HG03135 (cell line): ENCODE measurements at regions not wholly inside any gene's neighbourhood (a gene's known extent, or its start where the extent isn't known, plus 50 kb on each side); places are given as distances from the start of the nearest gene placed in this dataset.
"Not testable (repeated sequence)": the region's sequence is repeated elsewhere in the genome, so short reads cannot be mapped to it uniquely, and the experiment has no call there.

Experiments used
- ATAC-seq: cut with Tn5 transposase; IDR thresholded peaks from one replicate; pipeline ENCODE4 v1.9.1; 2021; ENCODE audit warnings: mild to moderate bottlenecking, moderate library complexity; ENCODE audit not compliant: unreplicated experiment

- ATAC-seq = no peak
These were observed 267.5 kb downstream of the NKX6-1 start for GRCh38 chr4:84231539-84232055.

- no peak for ATAC-seq
These were observed 274.6 kb downstream of the NKX6-1 start for GRCh38 chr4:84224522-84224921.

DNA sequence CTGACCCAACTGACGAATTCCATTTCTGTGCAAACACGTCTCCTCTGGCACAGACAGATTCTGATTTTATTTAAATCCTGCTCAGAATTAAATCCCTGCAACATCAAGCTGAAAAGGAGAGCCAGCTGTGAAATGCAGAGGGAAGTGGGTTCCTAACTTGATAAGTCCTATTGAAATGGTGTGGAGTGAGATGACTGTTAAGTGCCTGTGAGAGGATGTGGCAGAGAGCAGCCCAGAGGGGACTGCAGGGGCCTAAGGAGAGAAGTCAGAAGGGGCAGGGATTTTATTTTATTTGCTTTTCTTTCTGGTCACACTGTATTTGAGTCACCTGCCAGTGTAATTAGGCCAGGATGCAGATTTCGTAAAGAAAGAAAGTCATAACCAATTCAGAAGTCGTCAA, 277.4 kb downstream of the NKX6-1 start:
- no peak for ATAC-seq

DNA sequence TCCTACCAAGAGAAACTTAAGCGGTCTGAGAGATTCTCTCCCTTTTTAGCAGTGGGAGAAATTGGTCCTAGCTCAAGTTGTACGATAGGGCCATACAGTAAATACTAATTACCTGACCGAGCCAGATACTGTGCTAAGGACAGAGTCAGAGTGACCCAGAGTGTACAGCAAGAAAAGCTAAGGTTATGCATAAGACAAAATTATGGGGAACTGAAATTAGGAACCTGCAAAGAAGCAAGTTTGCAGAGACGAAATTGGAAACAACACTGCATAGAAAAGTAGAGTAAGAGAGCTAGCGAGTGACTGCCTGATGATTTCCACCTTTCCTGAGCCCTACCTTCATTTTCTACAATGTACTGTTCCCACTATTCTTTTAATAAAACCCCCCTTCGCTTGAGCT, 278.1 kb downstream of the NKX6-1 start:
- no peak for ATAC-seq

GRCh38 chr4:84219656-84220055, 279.4 kb downstream of the NKX6-1 start:
- ATAC-seq = no peak

DNA sequence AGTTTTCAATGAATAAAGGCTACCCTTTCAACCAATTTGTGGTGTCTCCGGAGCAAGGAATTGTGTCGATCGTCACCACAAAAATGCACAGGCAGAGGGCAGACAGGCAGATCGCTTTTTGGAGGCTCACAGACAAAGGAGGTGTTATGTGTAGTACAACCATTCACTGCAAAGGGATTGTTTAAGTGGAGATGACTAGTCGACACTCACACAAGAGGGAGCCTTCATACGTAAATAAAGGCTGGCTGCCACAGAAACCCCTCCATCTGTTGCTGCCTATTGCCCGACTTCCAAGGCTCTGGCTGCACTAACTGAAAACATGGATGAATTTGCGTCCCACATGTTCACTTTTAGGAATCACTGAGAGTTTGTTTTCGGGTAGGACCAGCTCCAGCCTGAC, 281.1 kb downstream of the NKX6-1 start:
- ATAC-seq = no peak

DNA sequence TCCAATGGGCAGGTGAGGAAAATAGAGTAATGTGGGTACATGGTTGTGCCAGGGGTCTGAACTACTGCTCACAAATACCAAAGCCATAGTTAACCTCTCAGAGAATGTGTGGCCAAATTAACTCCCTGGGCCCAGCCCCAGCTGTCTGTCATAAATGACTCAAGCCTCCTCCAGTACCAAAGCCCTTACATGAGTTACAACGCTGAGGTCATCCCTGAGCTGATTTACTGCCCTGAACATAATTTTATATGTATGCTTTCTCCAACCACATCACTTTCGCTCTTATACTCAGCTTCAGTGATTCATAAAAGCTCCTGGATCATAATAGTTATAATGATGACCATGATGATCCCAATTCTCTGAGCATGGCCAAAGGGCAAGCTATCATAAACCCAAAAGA, 283.9 kb downstream of the NKX6-1 start:
- no peak for ATAC-seq

- not testable (repeated sequence) for ATAC-seq
These were observed 292.9 kb downstream of the NKX6-1 start for GRCh38 chr4:84206226-84206625.

DNA sequence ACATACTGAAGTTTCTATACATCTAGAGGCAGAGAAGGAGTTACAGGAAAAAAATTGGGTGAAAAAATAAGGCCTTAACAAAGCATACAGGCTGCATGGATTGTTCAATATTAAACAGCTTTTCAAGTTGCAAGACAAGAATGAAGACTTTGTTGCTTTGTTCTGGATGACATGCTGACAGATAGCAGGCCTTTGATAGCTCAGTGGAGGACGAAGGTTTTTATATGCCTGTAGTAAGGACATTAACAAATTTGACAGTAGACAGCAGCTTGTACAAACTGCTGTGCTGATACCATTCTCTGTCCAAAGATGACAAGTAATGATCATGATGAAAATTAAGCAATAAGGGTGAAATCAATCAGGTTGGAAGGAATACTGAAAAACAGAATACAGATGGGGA, 309.9 kb downstream of the NKX6-1 start:
- no peak for ATAC-seq

DNA sequence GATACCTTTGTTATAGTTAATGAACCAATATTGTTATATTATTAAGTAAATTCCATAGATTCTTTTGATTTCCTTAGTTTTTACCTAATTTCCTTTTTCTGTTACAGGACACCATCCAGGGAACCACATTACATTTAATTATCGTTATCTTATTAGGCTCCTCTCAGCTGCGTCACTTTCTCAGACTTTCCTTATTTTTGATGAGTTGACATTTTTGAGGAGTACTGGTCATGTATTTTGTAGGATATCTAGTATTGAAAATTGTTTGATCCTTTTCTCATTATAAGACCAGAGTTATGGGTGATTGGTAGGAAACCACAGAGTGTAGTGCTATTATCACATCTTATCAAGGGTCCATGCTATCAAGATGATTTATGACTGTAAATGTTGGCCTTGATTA, 319.7 kb downstream of the NKX6-1 start:
- ATAC-seq = no peak

DNA sequence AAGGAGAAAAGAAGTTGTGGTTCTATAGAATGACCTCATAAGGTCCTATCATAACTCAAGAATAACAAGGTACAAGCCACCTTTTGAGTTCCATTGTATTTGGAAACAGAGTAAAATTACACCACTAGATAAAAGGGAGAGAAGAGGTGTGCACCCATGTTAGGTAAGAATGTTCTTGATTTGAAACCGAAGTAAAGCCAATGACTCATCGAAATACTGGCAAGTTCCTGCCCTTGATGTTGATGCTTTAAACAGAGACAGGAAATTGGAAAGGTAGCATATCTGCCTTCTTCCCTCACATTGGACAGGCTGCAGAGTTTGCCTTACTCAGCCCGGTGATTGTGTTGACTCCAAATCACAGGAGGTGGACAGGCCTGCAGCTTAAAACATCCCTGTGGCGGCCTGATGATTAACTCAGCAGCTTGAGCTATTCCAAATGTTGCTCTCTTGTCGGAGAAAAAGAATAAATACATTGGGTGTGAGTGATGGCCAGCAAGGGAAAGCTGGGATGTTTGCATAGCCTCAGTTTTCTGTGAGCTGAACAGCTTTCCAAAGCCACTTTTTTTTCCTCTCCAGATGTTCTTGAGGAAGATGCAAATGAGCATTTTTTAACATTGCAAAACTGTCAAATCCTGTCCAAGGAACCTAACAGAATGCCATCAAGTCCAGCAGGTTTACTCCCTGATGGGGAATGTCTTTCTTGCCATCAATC, 321.1 kb downstream of the NKX6-1 start:
- no peak for ATAC-seq

DNA sequence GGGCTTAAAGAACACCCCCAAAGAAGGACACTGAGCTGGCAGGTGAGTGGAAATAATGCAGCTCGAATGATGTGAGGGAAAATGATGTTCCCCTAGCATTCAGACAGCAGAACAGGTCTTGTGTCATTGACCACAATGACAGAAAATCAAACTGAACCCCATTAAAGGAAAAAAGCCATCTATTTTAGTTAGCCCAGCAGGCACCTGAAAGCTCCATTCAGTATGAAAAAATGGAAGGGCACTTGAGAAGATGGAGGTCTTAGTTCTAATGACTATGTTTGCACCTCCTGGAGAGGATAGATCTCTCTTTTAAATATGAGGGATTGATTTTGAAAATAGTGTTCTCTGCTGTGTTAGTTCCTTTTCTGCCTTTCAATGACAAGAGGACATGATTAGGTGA, 323.1 kb downstream of the NKX6-1 start:
- no peak for ATAC-seq

- no peak for ATAC-seq
These were observed 327.2 kb downstream of the NKX6-1 start for GRCh38 chr4:84171871-84172270.

DNA sequence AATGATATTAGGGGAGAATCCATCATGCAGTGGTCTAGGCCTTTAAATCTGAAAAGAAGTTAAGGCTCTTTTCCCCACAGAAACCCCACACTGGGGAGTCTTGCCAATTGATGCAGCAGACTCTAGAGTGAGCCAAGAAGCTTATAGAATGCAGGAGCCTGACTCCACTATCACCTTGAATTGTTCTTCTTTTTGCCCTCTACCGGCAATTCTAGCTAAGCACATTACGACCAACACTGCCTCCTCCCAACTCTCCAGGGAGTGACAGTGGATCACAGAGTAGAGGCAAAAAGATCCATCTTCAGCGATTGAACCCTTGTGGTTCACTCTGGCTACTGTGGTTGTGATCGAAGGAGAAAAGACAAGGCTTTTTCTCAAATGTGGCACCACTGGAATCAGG, 331.5 kb downstream of the NKX6-1 start:
- ATAC-seq = no peak

DNA sequence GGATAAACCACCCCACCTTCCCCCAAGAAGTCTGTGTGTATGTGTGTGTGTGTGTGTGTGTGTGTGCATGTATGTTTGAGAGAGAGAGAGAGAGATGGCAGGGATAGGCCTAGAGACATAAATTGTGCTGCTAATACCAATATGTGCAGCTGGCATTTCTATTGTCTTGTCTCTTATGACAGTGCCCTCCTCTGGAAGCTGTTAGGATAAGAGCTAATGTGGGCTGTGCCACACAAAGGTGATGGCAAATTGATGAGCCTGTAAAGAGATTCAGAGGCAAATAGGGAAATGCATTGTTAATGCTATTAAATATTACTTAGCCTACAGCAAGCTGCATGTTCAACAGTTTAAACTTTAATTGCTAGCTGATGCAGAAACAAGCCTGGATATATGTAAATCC, 332.0 kb downstream of the NKX6-1 start:
- no peak for ATAC-seq

DNA sequence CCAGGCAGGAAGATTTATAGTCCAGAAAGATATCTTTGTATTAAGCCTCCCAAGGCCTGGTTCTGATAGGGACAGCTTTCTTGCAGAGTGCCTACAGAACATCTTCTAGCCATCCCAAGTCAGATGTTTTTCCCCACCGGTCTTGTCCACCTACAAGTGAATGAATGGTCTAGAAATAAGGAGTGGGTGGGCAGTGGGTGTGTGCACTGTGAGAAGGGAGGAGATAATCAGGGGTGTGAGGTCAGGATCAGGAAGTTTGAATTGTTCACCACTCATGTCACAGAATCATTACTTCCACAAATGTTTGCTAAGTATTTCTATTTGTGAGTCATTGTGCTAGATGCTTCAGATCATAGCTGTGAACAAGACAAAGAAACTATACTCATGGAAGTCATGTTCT, 332.6 kb downstream of the NKX6-1 start:
- no peak for ATAC-seq

DNA sequence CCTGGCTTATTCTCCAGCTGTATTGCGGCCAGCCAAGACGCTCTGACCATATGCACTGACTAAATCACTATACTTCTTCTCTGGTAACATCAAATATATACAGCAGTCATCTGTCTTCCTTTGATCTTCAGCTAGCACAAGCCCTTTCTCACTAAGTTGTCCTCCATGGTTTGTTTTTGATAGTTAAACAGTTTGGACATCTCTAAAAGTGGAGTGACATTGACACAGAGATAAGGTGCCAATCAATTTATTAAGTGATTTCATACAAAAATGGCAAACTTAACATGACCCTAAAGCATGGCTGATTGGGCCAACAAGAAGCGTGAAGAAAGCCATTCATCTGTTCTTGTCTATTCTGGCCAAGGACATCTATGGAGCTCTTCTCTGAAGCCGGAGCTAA, 334.9 kb downstream of the NKX6-1 start:
- no peak for ATAC-seq

- ATAC-seq = no peak
These were observed 339.3 kb downstream of the NKX6-1 start for GRCh38 chr4:84159762-84160161.

DNA sequence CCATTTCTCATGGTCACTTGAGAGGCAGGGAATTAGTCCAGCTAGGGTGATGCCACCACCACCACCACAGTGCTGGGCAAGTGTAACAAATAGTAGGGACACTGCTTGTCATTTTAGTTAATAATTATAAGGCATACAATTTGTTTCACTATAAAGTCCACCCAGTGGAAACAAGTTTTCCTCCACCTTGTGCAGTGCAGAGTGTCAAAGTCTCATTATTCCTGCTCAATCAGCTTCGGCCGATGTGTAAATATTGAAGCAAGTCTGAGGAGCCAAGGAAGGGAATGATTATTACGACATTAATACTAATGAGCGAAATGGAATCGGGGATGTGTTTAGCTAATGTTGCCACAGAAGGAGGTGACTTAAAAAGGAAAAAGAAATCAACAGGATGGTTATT, 340.4 kb downstream of the NKX6-1 start:
- ATAC-seq = no peak

DNA sequence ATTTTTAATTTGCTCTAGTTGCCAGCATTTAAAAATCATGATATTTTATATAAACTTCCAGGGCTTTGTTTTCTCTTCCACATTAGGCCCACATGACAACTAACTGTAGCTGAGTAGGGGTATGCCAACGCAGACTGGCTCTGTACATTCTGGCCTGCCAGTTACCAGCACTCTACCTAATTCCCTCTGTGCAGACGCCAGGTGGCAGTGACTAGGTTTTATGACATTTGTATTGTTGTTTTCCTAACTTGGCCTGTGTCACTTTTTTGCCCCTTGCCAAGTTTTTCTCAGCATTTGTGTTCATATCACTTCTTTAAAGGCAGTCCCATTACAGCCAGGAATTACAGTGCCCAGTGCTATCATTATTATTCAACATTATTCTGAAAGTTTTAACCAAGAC, 347.5 kb downstream of the NKX6-1 start:
- no peak for ATAC-seq

GRCh38 chr4:84150177-84150576, 348.9 kb downstream of the NKX6-1 start:
- no peak for ATAC-seq

DNA sequence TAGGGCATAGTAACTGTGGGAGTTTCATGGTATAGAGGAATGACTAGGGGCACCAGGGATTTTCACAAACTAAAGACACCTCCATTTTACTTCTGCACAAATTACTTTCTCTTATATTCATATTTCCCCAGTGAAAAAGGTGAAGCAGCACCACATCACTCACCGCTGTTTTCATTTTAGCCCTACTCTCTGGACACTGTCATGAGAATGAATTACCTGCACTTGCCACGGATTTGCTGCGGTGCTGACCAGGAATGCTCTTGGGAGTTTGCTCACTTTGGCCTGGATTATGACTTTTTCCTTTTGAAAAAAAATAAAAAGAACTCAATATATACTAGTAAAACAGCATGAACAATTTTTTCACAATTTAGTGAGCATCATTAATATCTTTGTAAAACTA, 351.3 kb downstream of the NKX6-1 start:
- no peak for ATAC-seq

GRCh38 chr4:84146300-84146959, 352.7 kb downstream of the NKX6-1 start:
- no peak for ATAC-seq
